PC-3 (cell line): ENCODE measurements at regions not wholly inside any gene's neighbourhood (a gene's known extent, or its start where the extent isn't known, plus 50 kb on each side); places are given as distances from the start of the nearest gene placed in this dataset.
"Not testable (repeated sequence)": the region's sequence is repeated elsewhere in the genome, so short reads cannot be mapped to it uniquely, and the experiment has no call there.

ENCODE experiments used
- ATAC-seq: fragments of 200-7000 bp; cut with Tn5 transposase; 2 replicates; pipeline ENCODE4 v1.9.1; 2020; ENCODE audit warnings: mild to moderate bottlenecking, moderate library complexity
- BruUV-seq: library from RNA; stranded (reverse); fragments of 400-500 nt; replicated peaks from 2 replicates; lab custom pipeline; 2021; lab: Mats Ljungman, UMichigan
- CTCF ChIA-PET: fragments of 300-600 bp; sonication (Branson Sonifier 250); formaldehyde crosslinking; loops from one replicate; lab custom pipeline; 2022; ENCODE audit warnings: antibody characterized with exemption; lab: Charles Lee
- POLR2A ChIA-PET: fragments of 300-600 bp; sonication (Branson Sonifier 250); formaldehyde crosslinking; loops from one replicate; lab custom pipeline; 2022; ENCODE audit warnings: antibody characterized with exemption; ENCODE audit not compliant: unreplicated experiment; lab: Charles Lee
- DNase-seq: peaks from one replicate; pipeline ENCODE4 v3.0.0-alpha.2; 2015
- H2AFZ ChIP-seq: fragments of 300-600 bp; sonication (generic); 2 replicates; pipeline ENCODE4 v1.6.0; 2016; ENCODE audit warnings: antibody characterized with exemption, low read length
- H3F3A ChIP-seq: fragments of 300-600 bp; sonication (generic); one replicate; pipeline ENCODE4 v1.6.0; 2017; ENCODE audit warnings: antibody characterized with exemption, low read length, control low read depth, mild to moderate bottlenecking; ENCODE audit not compliant: unreplicated experiment
- H3K27ac ChIP-seq: fragments of 300-600 bp; sonication (generic); 2 replicates; pipeline ENCODE4 v1.5.1; 2016; ENCODE audit warnings: mild to moderate bottlenecking, low read length
- H3K27me3 ChIP-seq: fragments of 300-600 bp; sonication (generic); 2 replicates; pipeline ENCODE4 v1.6.1; 2016; ENCODE audit warnings: low read length, mixed read lengths
- H3K36me3 ChIP-seq: fragments of 300-600 bp; sonication (generic); 2 replicates; pipeline ENCODE4 v1.6.1; 2016; ENCODE audit warnings: low read depth, mixed run types, low read length, mixed read lengths
- H3K4me1 ChIP-seq: fragments of 300-600 bp; sonication (generic); 2 replicates; pipeline ENCODE4 v1.5.1; 2016; ENCODE audit warnings: low read length; ENCODE audit not compliant: insufficient read depth
- H3K4me2 ChIP-seq: fragments of 300-600 bp; sonication (generic); 2 replicates; pipeline ENCODE4 v1.6.0; 2016; ENCODE audit warnings: low read length
- H3K4me3 ChIP-seq: fragments of 300-600 bp; sonication (generic); 2 replicates; pipeline ENCODE4 v1.5.1; 2016; ENCODE audit warnings: mild to moderate bottlenecking, low read length, mixed read lengths
- H3K79me2 ChIP-seq: fragments of 300-600 bp; sonication (generic); 2 replicates; pipeline ENCODE4 v1.6.1; 2017; ENCODE audit warnings: low read length, mixed read lengths
- H3K9ac ChIP-seq: fragments of 300-600 bp; sonication (generic); 2 replicates; pipeline ENCODE4 v1.6.0; 2016; ENCODE audit warnings: mild to moderate bottlenecking, low read length
- H3K9me2 ChIP-seq: fragments of 300-600 bp; sonication (generic); replicated peaks from 2 replicates; pipeline ENCODE4 v1.6.1; 2016; ENCODE audit warnings: mixed run types, low read length, mixed read lengths
- H3K9me3 ChIP-seq: fragments of 300-600 bp; sonication (generic); 2 replicates; pipeline ENCODE4 v1.6.1; 2016; ENCODE audit warnings: low read length, mixed read lengths
- H4K20me1 ChIP-seq: fragments of 300-600 bp; sonication (generic); 2 replicates; pipeline ENCODE4 v1.6.1; 2016; ENCODE audit warnings: low read length, mixed read lengths
- EZH2 ChIP-seq: fragments of 300-600 bp; sonication (generic); IDR thresholded peaks from one replicate; pipeline ENCODE4 v1.6.1; 2017; ENCODE audit warnings: antibody characterized with exemption, mild to moderate bottlenecking, low read length; ENCODE audit not compliant: unreplicated experiment
- EZH2phosphoT487 ChIP-seq: fragments of 300-600 bp; sonication (generic); IDR thresholded peaks from 2 replicates; pipeline ENCODE4 v1.6.1; 2018; ENCODE audit warnings: mild to moderate bottlenecking, antibody characterized with exemption, low read length, borderline replicate concordance
- intact Hi-C: fragments of 100-400 bp; cut with micrococcal nuclease; formaldehyde crosslinking; loops from 2 replicates; pipeline ENCODE4 v1.9.0; 2023
- TF ChIP-seq, protein P1 (sequence below): fragments of 300-600 bp; sonication (generic); conservative IDR thresholded peaks from 2 replicates; pipeline ENCODE4 v1.5.1; 2017; ENCODE audit warnings: antibody characterized with exemption, low read depth, mild to moderate bottlenecking, low read length

DNA sequence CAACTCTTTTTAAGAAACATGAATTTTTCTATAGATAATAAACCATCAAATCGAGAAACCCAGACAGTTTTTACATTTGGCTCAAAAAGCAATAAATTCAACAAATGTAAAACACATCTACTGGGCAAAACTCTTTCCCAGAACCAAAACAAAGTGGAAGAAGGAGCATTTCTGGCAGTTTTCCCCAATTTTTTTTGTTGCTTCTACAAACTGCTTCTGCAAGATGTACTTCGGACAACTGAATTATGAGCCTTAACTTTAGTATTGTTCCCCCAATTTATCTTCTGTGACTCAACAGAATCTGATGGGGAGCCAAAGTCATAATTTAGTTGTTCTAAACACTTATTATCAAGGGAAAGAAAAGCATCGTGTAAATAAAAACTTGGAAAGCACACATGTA lies 1047.2 kb downstream of the CDH11 start:
- DNase-seq (no peak), ATAC-seq (no peak)
- Histone ChIP-seq H3K9me3 (no peaks in the 10 kb centered on the region), H4K20me1 (no peaks in the 10 kb centered on the region), H2AFZ (no peak overlapping the region), H3K4me1 (no peaks in the 10 kb centered on the region), H3K9me2 (no peaks in the 10 kb centered on the region), H3K79me2 (no peaks in the 10 kb centered on the region), H3K4me3 (no peak overlapping the region), H3F3A (no peaks in the 10 kb centered on the region), H3K9ac (no peak overlapping the region), H3K27ac (no peak overlapping the region), H3K36me3 (no peaks in the 10 kb centered on the region), H3K4me2 (no peak overlapping the region), H3K27me3 (no peaks in the 10 kb centered on the region)
- CTCF ChIA-PET, result no interaction called here
- no peak for TF ChIP-seq EZH2
- no peak for TF ChIP-seq EZH2phosphoT487
- TF ChIP-seq, protein P1, sequence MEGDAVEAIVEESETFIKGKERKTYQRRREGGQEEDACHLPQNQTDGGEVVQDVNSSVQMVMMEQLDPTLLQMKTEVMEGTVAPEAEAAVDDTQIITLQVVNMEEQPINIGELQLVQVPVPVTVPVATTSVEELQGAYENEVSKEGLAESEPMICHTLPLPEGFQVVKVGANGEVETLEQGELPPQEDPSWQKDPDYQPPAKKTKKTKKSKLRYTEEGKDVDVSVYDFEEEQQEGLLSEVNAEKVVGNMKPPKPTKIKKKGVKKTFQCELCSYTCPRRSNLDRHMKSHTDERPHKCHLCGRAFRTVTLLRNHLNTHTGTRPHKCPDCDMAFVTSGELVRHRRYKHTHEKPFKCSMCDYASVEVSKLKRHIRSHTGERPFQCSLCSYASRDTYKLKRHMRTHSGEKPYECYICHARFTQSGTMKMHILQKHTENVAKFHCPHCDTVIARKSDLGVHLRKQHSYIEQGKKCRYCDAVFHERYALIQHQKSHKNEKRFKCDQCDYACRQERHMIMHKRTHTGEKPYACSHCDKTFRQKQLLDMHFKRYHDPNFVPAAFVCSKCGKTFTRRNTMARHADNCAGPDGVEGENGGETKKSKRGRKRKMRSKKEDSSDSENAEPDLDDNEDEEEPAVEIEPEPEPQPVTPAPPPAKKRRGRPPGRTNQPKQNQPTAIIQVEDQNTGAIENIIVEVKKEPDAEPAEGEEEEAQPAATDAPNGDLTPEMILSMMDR, result no peak
- intact Hi-C loops, result no loop called here
- POLR2A ChIA-PET, result interaction anchor here (0.5 kb wide), 1 partner anchor 43 kb away, joined by 7 read pairs; no protein-coding TSS in a partner anchor
- BruUV-seq, result no TSS peak

DNA sequence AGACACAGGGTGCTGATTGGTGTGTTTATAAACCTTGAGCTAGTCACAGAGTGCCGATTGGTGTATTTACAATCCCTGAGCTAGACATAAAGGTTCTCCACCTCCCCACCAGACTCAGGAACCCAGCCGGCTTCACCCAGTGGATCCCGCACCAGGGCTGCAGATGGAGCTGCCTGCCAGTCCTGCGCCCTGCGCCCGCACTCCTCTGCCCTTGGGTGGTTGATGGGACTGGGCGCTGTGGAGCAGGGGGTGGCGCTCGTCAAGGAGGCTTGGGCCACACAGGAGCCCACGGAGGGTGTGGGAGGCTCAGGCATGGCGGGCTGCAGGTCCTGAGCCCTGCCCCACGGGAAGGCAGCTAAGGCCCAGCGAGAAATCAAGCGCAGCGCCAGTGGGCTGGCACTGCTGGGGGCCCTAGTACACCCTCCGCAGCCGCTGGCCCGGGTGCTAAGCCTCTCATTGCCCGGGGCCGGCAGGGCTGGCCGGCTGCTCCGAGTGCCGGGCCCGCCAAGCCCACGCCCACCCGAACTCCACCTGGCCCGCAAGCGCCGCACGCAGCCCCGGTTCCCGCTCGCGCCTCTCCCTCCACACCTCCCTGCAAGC lies 1049.6 kb downstream of the CDH11 start:
- H3K9ac ChIP-seq, H3K4me2 ChIP-seq, intact Hi-C loops, H3K4me3 ChIP-seq, H3K9me3 ChIP-seq, H3K27me3 ChIP-seq, H3K36me3 ChIP-seq, H3K27ac ChIP-seq, H3K79me2 ChIP-seq, CTCF ChIA-PET, H2AFZ ChIP-seq, H4K20me1 ChIP-seq, H3F3A ChIP-seq, BruUV-seq, ATAC-seq, H3K4me1 ChIP-seq, POLR2A ChIA-PET, DNase-seq, H3K9me2 ChIP-seq: not testable (repeated sequence)

DNA sequence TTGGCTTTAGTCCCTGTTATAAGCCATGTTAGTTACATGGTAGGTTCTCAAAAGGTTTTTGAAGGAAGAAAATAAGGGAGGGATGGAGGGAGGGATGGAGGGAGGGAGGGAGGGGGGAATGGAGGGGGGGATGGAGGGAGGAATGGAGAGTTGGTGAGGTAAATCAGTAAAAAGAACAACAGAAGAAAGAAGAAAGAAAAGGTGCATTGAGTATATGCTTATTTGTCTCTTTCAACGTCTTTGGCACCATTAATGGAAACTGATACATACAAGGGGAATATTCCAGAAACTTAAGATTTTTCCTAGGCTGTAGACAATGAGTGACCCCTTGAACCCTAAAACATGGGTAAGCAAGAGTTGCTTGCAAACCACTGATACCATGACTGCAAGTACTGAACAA lies 1056.3 kb downstream of the CDH11 start:
- Histone ChIP-seq H3K9me3 (no peaks in the 10 kb centered on the region), H3K36me3 (no peaks in the 10 kb centered on the region), H3K4me3 (no peak overlapping the region), H3K9ac (no peak overlapping the region), H3K4me1 (no peaks in the 10 kb centered on the region), H3F3A (no peaks in the 10 kb centered on the region), H3K9me2 (no peaks in the 10 kb centered on the region), H3K79me2 (no peaks in the 10 kb centered on the region), H2AFZ (no peak overlapping the region), H3K27ac (no peak overlapping the region), H4K20me1 (no peaks in the 10 kb centered on the region), H3K4me2 (no peak overlapping the region), H3K27me3 (no peaks in the 10 kb centered on the region)
- intact Hi-C loops, result no loop called here
- CTCF ChIA-PET, result no interaction called here
- DNase-seq (no peak), ATAC-seq (no peak)
- no TSS peak for BruUV-seq
- POLR2A ChIA-PET, result no interaction called here
- no peak for TF ChIP-seq EZH2phosphoT487
- no peak for TF ChIP-seq EZH2
- TF ChIP-seq, protein P1, result no peak
